HG03469 (cell line): ENCODE measurements at regions not wholly inside any gene's neighbourhood (a gene's known extent, or its start where the extent isn't known, plus 50 kb on each side); places are given as distances from the start of the nearest gene placed in this dataset.

Experiments
- ATAC-seq: cut with Tn5 transposase; IDR thresholded peaks from one replicate; pipeline ENCODE4 v1.9.1; 2021; ENCODE audit warnings: mild to moderate bottlenecking, moderate library complexity, moderate number of reproducible peaks; ENCODE audit not compliant: unreplicated experiment

DNA sequence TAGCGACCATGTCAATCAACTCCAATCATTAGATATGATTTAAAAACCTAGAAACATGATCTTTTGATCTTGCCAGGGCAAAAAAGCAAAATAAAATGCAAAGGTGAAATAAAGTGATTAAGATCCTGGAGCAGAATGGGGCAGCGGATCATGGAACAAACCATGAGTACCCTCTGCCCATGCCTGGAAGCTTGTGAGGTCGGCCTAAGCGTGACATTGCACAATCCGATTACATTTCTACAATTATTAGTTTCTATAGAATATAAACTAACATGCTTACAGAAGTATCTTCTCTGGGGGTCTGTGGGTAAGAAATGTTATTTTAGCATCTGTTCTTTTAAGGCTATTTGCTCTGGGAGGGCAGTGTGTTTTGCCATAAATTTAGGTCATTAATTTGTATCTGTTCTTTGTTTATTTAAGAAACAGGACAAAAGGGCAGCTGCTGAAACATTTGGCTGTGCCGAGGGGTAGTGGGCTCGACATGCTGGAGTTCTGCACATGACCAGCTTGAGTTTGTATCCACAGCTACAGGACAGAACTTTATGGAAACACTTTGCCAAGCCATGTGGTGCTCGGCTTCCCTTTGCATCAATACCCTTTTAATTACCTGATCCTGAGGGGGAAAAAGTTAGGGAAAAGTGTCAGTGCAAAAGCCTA, 55.9 kb downstream of the ZBTB18 start:
- no peak for ATAC-seq

DNA sequence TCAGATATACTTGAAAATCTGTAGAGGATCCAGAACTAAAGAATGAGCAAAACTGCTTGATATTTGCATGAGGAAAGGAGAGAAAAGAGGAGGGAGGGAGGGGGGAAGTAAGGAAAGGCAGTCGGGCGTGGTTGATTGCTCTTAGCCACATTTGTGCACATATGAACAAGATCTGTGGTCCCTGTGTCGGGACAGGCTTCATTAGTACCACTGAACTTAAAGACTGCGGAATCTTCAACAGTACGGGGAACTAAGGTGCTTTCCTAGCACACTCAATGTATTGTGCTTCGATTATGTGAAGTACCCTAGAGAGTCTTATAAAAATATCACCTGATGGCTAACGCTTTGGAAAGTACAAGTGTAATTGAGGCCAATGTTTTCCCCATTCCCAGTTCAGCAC, 59.9 kb downstream of the ZBTB18 start:
- no peak for ATAC-seq

DNA sequence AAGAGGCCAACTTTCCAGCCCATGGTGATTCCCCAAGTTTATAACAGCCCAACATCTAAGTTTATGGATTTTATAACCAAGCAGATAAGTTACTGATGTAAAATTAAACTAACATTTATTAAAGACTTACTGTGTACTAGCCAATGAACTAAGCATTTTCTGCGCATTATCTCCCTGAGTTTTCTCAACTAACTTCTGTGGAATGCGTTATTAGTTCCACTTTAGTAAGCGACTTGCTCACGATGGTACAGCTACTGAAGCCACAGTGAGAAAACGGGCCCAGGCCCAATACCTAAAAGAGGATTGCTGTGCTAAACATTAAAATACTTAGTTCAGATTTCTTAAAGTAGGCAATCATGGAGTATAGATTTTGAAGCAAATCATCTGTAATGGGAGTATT, 61.0 kb downstream of the ZBTB18 start:
- no peak for ATAC-seq

DNA sequence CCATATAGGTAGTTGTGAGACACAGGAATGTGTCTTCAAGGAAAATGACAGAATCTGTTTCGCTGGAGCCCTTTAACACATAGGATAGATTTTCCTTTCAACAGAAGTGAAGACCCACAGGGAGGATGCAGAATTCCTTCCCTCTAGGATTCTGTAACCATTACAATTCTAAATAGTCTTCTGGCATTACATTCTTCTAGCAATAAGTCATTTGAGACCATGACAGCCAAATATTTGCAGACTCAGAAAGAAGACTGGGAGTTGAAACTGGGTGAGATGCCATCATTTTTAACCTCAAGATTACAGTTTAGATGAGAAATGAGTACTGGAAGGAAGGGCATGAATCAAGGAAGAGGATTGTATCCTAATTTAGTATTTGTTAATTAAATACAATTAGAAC, 61.6 kb downstream of the ZBTB18 start:
- ATAC-seq, result no peak

DNA sequence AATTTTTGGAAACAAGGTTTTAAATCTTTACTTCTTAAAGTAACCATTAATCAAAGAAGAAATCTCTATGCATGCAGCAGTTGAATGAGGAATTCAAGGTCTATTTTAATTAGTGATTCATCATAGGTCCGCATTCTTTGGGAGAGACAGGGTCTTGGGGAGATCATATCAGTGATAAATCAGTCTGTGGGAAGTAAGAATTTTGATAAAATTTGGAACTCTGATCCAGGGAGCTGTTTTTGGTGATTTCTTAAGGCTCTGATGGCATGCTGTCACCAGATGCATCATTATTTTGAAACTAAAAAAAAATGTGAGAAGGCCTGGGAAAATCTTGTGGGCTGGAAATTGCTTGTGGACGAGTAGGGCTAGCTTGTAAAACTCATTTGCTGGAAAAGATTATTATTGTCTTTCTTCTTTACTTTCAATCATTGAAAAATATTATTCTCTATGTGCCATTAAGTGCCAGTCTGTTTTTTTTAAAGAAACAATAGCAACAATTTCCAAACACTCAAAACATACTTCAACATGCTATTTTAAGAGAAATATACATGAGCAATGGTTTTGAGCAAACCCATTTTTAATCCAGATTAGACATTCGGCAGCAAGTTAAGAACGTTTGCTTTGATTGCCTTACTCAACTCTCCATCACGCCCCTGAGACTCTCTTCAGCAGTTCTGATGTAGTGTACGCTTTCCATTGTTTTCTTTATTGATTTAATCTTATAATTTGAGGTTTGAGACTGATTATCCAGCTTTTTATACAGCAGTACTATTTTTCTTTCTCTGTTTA, 62.6 kb downstream of the ZBTB18 start:
- no peak for ATAC-seq

DNA sequence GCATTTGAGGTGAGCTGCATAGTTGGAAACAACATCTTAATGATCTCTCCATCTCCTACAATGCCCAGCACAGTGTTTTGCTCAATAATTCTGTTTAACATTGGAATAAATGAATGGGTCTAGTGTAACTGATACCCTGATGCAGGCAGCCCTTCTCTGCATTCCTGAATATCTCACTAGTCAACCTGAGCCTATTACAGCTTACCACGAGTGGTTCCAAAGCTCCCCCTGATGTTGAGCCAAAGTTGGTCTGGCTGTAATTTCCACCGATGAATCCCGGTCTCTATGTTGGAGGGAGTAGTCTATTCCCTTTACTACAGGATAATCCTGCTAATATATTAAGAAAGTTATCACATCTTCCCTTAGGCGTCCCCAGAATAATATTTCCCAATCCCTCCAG, 63.8 kb downstream of the ZBTB18 start:
- ATAC-seq, result no peak

DNA sequence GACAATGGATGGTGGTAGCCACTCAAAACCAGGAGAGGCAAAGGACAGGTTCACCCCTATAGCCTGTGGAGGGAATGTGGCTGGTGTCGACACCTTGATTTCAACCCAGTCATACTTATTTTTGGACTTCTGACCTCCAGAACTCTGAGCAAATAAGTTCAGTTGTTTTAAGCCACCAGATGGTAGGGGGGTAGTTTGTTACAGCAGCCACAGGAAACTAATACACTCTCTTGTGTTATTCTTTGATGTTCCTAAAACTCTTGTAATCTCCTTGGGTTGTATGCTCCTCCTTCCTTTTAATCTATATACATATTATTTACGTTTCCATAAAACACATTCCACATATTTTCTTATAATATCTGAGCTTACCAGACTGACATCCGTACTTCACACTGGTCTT, 65.9 kb downstream of the ZBTB18 start:
- no peak for ATAC-seq

DNA sequence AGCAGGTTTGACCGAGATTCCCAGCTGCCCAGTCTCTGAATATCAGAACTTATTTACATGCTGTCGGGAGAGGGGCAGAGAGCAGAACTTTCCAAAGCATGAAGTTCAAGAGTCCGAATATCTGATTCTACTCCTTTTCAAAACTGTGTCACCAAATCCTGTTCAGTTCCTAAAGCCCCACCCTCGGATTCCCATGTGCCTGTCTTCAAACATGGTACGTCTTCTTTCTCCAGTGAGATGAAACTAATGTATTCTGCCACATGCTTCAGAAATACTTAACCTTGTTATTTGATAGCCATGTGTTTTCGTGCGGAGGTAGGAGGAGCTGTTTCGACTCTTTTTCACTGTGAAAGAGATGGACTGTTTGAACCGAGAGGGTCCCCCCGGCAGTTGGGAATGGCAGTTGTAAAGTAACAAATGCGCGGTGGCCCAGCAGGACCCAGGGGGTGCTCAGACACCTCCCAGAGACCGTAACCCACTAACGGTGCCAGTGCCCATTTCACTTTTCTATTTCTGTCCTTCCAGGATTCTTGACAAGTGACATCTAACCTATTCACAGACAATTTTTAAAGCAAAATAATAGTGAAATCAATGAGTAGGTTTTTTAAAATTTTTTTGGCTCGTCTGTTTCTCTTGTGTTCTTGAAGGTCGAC, 67.2 kb downstream of the ZBTB18 start:
- no peak for ATAC-seq

DNA sequence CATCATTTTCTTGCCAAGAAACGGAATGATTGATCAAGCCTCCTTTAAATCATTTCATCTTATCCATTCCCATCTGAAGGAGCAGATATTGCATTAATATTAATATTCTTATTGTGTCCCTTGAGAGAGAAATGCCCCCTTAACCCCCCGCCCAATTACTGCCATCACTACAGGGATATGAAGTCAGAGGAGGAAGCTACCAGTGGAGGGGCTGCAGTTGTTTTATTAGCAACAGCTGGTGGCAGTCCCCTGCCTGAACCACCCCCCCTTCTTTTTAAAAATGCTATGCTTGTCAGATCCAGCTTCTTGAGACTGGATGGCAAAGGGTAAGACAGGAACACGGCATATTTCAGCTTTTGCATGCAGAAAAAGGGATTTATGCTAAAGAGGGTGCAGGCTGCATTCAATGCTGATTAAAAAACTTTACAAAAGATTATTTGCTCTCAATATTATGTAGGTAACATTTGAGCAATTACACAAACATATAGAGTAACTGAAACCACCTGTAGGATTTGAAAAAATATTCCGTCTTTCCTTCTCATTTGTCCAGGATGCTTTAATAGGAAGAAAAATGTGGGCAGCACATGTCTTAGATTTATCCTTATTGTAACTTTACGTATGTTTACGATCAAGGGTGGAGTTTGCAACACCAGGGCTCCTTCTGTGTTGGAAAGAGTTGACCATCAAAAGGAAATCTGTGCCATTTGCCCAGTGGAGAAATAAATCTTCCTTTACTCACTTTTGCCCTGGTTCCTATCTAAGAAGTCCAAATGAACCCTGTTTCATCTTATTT, 77.7 kb downstream of the ZBTB18 start:
- ATAC-seq, result no peak

DNA sequence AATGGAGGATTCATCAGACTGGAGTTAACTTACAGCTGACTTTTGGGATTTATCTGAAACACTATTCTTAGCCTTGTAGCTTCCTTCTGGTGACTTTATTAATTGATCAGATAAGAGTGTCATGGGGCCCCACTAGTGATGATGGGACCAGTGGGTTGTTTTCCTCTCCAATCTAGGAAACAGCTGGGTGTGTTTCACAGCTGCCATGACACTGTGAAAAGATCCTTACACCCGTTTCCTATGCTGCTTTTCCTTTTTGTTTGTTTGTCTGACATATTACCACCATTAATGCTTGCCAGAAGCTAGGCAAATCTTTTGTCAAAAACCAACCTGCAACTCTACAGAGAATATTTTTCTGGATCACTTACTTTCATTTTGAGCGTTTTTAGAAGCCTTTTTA, 86.2 kb downstream of the ZBTB18 start:
- no peak for ATAC-seq

DNA sequence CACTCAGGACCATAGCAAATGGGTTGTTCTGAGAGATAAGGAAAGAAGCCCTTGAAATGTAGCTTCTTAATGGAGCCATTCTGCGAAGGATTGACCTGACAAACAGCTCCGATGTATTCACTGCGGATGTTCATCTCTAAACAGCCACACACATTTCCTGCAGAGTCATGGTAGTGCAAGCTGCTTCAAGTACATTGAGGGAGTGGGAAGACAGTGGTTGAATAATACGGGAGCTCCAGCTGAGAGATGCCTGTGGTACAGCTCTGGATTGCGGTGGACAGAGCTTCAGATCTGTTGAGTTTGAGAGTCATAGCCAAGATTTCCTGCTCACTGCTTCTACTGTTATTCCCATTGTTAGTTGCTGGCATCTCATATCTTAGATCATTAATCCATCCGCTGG, 86.6 kb downstream of the ZBTB18 start:
- ATAC-seq, result no peak

DNA sequence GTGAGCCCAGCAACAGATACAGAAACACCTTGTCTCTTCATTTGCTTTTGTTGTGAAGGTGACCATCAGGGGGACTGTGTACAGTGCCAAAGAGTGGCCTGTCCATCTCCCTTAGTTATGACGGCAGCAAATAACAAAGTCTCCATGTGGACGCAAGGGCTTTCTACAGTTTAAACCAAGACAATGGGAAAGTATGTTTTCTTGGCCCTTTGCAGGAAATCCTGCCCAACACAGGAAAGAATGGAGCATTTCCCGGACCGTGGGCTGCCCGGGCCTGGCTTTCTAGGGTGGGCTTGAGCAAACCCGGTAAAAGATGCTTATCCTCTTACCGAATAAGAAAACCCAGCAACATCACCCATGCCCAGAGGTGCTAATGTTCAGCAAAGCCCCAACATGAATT, 87.3 kb downstream of the ZBTB18 start:
- no peak for ATAC-seq

DNA sequence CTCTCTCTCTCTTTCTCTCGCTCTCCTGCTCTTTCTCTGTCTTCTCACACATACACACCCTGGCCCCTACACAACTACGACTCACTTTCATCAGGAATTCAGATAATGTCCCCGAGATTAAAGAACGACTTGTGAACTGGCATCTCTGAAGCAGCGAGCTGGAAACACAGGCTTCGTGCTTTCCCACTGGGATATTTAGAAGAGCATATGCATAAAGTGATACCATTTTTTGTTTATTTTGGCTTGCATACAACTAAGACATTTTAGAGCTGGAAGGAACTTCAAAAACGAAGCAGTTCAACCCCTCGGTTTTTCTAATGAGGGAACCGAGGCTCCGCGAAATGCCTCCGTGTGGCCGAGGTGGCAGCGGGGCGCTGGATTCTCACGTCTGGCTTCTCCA, 88.6 kb downstream of the ZBTB18 start:
- no peak for ATAC-seq

DNA sequence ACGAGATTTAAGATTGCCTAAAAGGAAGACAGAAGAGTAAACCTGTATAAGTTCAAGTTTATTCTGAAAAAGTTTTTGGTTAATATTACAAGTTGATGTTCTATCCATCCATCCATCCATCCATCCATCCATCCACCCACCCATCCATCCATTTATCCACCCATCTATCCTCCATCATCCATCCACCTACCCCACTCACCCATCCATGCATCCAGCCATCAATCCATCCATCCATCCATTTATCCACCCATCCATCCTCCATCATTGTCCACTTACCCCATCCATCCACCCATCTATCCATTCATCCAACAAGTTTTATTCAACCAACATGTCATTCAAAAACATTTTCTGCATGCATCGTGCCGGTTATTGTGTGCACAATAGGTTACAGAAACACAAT, 89.3 kb downstream of the ZBTB18 start:
- no peak for ATAC-seq

DNA sequence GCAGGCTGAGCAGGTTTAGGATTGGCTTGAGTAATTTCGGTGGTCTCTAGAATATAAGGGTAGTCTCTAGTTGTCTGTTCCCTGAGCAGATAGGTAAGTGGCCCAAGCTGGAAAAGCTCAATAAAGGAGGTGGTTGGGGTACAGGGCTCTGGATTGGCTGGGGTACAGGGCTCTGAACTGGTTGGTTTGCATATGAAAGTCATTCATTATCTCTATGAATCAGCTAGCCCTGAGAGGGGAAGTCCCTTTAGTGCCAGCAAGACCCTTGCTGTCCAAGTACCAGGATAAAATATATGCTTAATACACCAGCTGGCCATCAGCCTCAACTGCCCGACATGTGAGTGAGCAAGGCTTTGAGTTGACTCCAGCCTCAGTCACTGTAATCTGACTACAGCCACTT, 93.0 kb downstream of the ZBTB18 start:
- no peak for ATAC-seq

DNA sequence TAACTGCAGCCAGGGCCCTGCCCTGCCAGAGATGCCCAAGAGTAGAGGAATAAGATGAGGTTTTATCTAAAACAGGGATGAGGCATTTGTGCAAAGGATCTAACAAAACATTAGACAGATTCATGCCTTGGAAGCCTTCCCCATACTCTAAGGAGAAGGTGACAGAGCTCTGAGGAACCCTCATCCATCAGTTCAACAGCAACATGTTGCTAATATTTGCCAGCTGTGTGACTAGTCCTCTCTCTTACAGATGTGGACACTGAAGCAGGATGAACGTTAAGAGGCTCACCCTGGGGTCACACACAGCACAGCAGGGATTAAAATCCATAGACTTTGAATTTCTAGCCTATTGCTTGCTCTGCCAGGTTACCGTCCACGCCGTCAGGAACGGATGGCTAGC, 99.0 kb downstream of the ZBTB18 start:
- ATAC-seq, result no peak

DNA sequence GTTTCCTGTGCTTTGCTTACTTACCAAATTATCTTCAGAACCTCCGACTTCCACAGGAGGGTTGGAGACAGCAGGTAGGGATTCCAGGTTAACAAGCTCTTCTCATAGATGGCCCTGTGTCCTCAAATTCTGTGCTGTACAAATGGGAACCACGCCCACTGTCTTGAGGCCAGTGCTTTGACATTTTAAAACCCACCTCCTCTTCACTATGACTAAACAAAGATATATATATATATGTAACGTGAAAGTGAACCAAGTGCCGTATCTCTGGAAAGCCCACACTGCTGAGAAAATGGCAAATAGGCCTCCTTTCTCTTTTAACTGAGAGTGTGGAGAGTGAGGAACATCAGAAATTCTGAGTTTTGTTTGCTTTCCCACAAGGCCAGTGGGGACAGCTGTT, 99.6 kb downstream of the ZBTB18 start:
- peak; percentile 74 for ATAC-seq

DNA sequence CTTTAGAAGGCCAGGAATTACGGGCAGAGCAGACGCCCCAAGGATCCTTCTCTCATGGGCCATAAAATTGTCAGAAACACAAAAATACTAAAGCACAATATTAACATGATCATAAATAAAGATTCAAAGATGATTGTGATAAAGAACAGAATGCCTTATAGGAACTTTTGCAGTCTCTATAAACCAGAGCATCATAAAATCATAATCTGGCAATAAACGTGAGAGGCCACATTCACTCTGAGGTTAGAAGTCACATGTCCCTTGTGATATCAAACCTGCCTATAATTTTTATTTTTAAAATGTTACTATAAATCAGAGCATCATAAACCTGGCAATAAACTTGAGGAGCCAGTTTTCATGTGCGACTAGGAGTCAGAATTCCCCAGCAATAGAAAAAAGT, 100.5 kb downstream of the ZBTB18 start:
- no peak for ATAC-seq

DNA sequence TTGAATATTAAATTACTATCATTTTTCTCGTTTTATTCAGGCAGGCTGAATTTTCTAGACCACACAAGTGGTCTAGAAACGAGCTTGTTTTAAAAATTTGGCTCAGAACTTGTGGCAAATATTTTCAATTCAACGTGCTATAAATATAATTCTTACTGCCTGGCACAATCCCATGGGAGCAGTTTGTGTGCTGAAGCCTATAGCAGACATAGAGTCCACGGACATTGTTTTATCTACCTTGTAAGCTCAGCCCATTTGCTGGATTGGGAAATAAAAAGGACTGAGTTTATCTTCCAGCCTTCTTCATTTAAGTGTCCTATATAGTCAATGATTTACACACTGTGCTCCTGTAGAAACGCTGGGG, 103.4 kb downstream of the ZBTB18 start:
- ATAC-seq, result no peak

DNA sequence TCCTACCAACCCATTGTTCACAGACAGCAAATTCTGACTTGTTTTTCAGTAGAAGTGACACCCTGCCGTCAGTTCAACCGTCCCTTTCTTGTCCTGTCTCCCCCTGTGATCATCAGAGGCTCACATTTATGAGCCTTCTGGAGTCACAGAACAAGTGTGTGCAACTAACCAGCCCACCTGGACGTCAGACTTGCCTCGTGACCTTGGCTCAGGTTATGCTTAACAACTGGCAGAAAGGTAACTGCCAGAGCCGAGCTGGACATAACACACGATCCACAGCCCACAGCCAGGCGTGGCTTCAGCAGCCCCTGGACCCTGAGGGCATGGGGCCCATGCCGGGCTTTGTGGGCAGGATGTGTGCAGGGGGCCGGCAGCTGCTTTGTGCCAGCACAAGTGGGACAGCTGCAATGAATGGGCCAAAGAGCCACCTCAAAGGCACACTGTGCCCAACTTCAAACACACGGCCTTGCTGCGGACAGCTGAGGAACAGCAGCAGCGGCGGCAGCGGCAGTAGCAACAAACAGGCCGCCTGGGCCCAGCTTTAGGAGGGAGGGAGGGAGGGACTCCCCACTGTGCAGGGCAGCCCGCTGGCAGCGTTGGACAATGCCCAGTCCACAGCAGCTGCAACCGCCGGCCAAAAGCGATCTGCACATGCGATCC, 103.9 kb downstream of the ZBTB18 start:
- ATAC-seq, result no peak

DNA sequence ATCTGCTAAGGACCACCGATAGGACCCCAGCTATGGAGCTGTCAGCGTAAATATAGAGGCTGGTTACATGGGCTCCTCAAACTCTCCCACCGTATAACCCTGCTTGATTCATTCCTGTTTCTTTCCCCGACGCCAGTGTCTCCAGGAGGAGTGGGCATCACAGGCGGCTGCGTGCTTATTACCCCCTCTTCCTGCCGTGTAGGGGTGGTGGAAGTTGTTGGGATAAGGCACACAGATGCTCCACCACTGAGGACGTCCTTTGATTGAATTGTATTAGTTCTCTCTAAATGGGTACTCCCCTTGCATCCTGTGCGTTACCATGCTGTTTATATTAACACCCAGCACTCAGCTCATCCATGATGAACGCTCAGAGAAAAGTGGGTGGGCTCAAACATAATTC, 104.6 kb downstream of the ZBTB18 start:
- ATAC-seq, result no peak
